ENCODE measurements at regions not wholly inside any gene's neighbourhood (a gene's known extent, or its start where the extent isn't known, plus 50 kb on each side); places are given as distances from the start of the nearest gene placed in this dataset.

DNA sequence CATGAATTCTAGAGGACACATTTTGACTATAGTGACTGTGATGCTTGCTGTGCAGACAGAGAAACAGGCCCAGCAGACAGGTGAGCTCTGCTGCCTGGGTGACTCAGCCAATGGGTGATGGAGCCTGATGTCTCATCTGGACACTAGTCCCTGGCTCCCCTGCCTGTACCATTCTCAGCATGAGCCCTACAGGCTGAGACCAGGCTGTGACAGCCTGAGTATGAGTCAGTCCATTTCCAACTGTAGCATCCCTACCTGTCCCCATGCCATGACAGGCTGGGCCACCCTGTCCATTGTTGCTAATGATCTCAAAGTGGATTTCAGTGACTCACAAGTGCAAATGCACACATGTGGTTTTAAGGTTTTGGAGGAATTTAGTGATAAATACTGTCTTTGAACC, 102.5 kb upstream of the EEF2KMT start:
- no peak for TF ChIP-seq CTCF (IDR thresholded peaks at IDR 0.05 in 2 of 3, conservative IDR thresholded peaks at IDR 0.05 in 1 of 3; ENCODE audit: borderline replicate concordance in 1 of 3, insufficient read depth in 1 of 3, low read depth in 2 of 3, low read length in 2 of 3)
- TF ChIP-seq EGR1 (IDR thresholded peaks at IDR 0.05; ENCODE audit: low read depth): no peak
- TF ChIP-seq, protein P1, sequence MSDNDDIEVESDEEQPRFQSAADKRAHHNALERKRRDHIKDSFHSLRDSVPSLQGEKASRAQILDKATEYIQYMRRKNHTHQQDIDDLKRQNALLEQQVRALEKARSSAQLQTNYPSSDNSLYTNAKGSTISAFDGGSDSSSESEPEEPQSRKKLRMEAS (IDR thresholded peaks at IDR 0.05): no peak
- no peak for TF ChIP-seq EZH2 (IDR thresholded peaks at IDR 0.05)
- TF ChIP-seq POLR2AphosphoS5 (IDR thresholded peaks at IDR 0.05; ENCODE audit: low read depth, low read length): no peak
- no peak for TF ChIP-seq POLR2A (IDR thresholded peaks at IDR 0.05; ENCODE audit: borderline replicate concordance, extremely low read depth, insufficient read depth, insufficient read length)
